ENCODE measurements at regions not wholly inside any gene's neighbourhood (a gene's known extent, or its start where the extent isn't known, plus 50 kb on each side); places are given as distances from the start of the nearest gene placed in this dataset.

DNA sequence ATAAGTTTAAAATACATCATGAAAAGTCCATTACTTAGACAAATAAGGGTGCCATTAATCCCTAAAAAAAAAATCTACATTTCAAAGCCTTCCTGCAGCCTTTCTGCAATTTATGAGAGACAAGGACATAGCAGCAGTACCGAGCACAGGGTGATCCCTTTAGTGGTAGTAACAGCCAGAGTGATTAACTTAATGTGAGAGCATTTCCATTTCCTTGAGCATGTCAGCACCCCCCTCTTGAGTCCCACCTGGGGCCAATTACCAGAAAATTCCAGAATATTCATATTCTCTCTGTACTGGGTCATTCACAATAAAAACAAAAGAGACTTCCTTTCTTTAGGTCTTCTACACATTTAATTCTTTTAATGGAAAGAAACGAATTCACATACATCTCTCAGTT lies 546.9 kb upstream of the CCDC54 start:
- CTCF ChIA-PET, result interaction anchor here (1.0 kb wide), 1 partner anchor 29 kb away, joined by 3 read pairs; no protein-coding TSS in a partner anchor

DNA sequence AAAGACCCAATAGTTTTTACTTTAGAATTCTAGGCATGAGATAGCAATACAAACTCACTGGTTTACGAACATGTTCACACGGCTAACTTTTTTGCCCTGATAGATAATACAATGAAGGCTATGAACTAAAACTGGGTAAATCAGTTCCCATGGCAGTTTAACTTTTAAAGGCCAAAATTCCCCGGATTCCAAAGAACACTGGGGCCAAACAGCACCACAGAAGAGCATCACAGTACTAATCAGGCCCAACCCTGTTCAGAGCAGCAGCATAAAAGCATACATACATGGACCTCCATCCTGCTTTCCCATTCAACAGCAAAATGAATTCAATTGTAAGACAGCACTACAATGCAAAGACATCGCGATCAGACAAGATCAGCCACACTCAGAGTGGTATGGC lies 540.3 kb upstream of the CCDC54 start:
- Histone ChIP-seq H3F3A (replicated peaks; ENCODE audit: insufficient read depth) (peaks cover 9% of the 10 kb centered on the region), H3K4me2 (peak overlapping the region; percentile 6; the same call in 1 of the 2 replicates), H3K27me3 (ENCODE audit: insufficient read depth) (no peaks in the 10 kb centered on the region), H3K27ac (ENCODE audit: low read depth in 2 of 2, low read length in 1 of 2) (no peak overlapping the region), H3K9me2 (no peaks in the 10 kb centered on the region), H3K36me3 (replicated peaks in 1 of 2; ENCODE audit: control insufficient read depth in 1 of 2, insufficient read depth in 2 of 2, low read length in 1 of 2) (peaks cover 0 to 9% of the 10 kb centered on the region in 2 experiments), H2AFZ (ENCODE audit: low read depth) (0 out of 2 replicates have a peak overlapping the region, but pooled peaks have one; percentile 42), H3K79me2 (ENCODE audit: insufficient read depth) (no peaks in the 10 kb centered on the region), H3K9me3 (peaks cover 16% of the 10 kb centered on the region; the same call in 1 of the 2 replicates), H3K4me1 (ENCODE audit: control insufficient read depth in 1 of 2, insufficient read depth in 2 of 2, low read depth in 1 of 2, low read length in 1 of 2) (0 out of 4 replicates have a peak, but pooled peaks cover 0 to 9% of the 10 kb centered on the region in 2 experiments), H4K20me1 (ENCODE audit: insufficient read depth) (no peaks in the 10 kb centered on the region), H3K9ac (no peak overlapping the region), H3K4me3 (ENCODE audit: low read depth in 2 of 2, low read length in 1 of 2) (no peak overlapping the region)
- CTCF ChIA-PET, result no interaction called here
- TF ChIP-seq NFIC (IDR thresholded peaks at IDR 0.05; ENCODE audit: borderline replicate concordance) (no peak), GABPA (IDR thresholded peaks at IDR 0.05; ENCODE audit: low read depth) (no peak), ELF1 (IDR thresholded peaks at IDR 0.05) (no peak), SIN3A (IDR thresholded peaks at IDR 0.05; ENCODE audit: borderline replicate concordance, low read depth, low read length) (no peak), FOXM1 (IDR thresholded peaks at IDR 0.05; ENCODE audit: low read depth) (no peak), RAD21 (IDR thresholded peaks at IDR 0.05; ENCODE audit: low read length) (no peak), NRF1 (IDR thresholded peaks at IDR 0.05; ENCODE audit: low read depth, low read length) (no peak), RFX5 (IDR thresholded peaks at IDR 0.05; ENCODE audit: low read length) (no peak), EZH2phosphoT487 (IDR thresholded peaks at IDR 0.05; ENCODE audit: borderline replicate concordance, low read depth) (no peak)
- TF ChIP-seq, protein P1, sequence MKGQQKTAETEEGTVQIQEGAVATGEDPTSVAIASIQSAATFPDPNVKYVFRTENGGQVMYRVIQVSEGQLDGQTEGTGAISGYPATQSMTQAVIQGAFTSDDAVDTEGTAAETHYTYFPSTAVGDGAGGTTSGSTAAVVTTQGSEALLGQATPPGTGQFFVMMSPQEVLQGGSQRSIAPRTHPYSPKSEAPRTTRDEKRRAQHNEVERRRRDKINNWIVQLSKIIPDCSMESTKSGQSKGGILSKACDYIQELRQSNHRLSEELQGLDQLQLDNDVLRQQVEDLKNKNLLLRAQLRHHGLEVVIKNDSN (IDR thresholded peaks at IDR 0.05; ENCODE audit: borderline replicate concordance, low read depth), result no peak
- DNase-seq, result no peak
- POLR2A ChIA-PET, result no interaction called here
- 87% methylated on average over 5 of the region's 5 CpGs for whole genome bisulfite sequencing (ENCODE audit: low lambda C conversion rate)

More for the DNA sequence above, 546.9 kb upstream of the CCDC54 start:
- H4K20me1 ChIP-seq (ENCODE audit: insufficient read depth), result no peaks in the 10 kb centered on the region
- no peak overlapping the region for H3K9ac ChIP-seq
- TF ChIP-seq, protein P2, sequence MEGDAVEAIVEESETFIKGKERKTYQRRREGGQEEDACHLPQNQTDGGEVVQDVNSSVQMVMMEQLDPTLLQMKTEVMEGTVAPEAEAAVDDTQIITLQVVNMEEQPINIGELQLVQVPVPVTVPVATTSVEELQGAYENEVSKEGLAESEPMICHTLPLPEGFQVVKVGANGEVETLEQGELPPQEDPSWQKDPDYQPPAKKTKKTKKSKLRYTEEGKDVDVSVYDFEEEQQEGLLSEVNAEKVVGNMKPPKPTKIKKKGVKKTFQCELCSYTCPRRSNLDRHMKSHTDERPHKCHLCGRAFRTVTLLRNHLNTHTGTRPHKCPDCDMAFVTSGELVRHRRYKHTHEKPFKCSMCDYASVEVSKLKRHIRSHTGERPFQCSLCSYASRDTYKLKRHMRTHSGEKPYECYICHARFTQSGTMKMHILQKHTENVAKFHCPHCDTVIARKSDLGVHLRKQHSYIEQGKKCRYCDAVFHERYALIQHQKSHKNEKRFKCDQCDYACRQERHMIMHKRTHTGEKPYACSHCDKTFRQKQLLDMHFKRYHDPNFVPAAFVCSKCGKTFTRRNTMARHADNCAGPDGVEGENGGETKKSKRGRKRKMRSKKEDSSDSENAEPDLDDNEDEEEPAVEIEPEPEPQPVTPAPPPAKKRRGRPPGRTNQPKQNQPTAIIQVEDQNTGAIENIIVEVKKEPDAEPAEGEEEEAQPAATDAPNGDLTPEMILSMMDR (IDR thresholded peaks at IDR 0.05), result no peak
- TF ChIP-seq, protein P3, sequence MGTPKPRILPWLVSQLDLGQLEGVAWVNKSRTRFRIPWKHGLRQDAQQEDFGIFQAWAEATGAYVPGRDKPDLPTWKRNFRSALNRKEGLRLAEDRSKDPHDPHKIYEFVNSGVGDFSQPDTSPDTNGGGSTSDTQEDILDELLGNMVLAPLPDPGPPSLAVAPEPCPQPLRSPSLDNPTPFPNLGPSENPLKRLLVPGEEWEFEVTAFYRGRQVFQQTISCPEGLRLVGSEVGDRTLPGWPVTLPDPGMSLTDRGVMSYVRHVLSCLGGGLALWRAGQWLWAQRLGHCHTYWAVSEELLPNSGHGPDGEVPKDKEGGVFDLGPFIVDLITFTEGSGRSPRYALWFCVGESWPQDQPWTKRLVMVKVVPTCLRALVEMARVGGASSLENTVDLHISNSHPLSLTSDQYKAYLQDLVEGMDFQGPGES (IDR thresholded peaks at IDR 0.05; ENCODE audit: low read depth, low read length), result no peak
- POLR2A ChIA-PET, result no interaction called here
- H3K4me2 ChIP-seq, result no peak overlapping the region
- no peaks in the 10 kb centered on the region for H3K9me2 ChIP-seq
- H3K36me3 ChIP-seq (replicated peaks in 1 of 2; ENCODE audit: control insufficient read depth in 1 of 2, insufficient read depth in 2 of 2, low read length in 1 of 2), result peaks cover 0 to 20% of the 10 kb centered on the region in 2 experiments
- H3K79me2 ChIP-seq (ENCODE audit: insufficient read depth), result no peaks in the 10 kb centered on the region
- no peaks in the 10 kb centered on the region for H3K27me3 ChIP-seq (ENCODE audit: insufficient read depth)
- DNase-seq, result no peak
- 82% methylated on average over 2 of the region's 2 CpGs for WGBS (ENCODE audit: low lambda C conversion rate)
- H3K4me1 ChIP-seq (ENCODE audit: control insufficient read depth in 1 of 2, insufficient read depth in 2 of 2, low read depth in 1 of 2, low read length in 1 of 2), result peaks cover 19 to 27% of the 10 kb centered on the region in 2 experiments; a peak in 3 of 4 replicates
- H3K27ac ChIP-seq (ENCODE audit: low read depth in 2 of 2, low read length in 1 of 2), result no peak overlapping the region
- H3K9me3 ChIP-seq, result peaks cover 16% of the 10 kb centered on the region; the same call in 1 of the 2 replicates
- H3K4me3 ChIP-seq (ENCODE audit: low read depth in 2 of 2, low read length in 1 of 2), result no peak overlapping the region
- no peak overlapping the region for H2AFZ ChIP-seq (ENCODE audit: low read depth)
- H3F3A ChIP-seq (replicated peaks; ENCODE audit: insufficient read depth), result peaks cover 19% of the 10 kb centered on the region

All from SK-N-SH (cell line).